Stimulated activated CD8-positive, alpha-beta memory T cell treated with anti-CD3 and anti-CD28 coated beads, Interleukin-2, amount 100 ng/mL, for 48 hours (primary cell): ENCODE measurements at regions not wholly inside any gene's neighbourhood (a gene's known extent, or its start where the extent isn't known, plus 50 kb on each side); places are given as distances from the start of the nearest gene placed in this dataset.
"Not testable (repeated sequence)": the region's sequence is repeated elsewhere in the genome, so short reads cannot be mapped to it uniquely, and the experiment has no call there.

Experiments used
- DNase-seq, 2 donors: peaks; one replicate each; pipeline ENCODE4 v3.0.0-alpha.2; 2020; ENCODE audit warnings: low read depth in 2 of 2

DNA sequence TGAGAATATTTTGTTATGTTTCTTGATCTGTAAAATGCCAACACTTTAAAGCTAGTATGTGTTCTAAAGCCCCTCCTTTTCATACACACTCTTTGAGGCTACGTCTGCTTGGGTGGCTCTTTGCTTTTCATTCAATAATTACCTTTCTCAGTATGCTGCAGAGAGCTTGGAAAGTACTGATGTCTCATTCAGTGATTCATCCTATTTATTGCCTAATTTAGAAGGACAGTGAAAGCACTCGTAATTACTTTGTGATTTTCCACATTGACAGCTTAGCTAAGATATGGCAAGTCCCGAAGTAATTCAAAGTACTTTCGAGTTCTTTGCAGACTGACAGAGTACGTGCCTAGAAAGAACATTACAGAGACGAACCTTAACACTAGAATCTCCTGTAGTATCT lies 57.2 kb downstream of the BMP15 start:
- no peak for DNase-seq

DNA sequence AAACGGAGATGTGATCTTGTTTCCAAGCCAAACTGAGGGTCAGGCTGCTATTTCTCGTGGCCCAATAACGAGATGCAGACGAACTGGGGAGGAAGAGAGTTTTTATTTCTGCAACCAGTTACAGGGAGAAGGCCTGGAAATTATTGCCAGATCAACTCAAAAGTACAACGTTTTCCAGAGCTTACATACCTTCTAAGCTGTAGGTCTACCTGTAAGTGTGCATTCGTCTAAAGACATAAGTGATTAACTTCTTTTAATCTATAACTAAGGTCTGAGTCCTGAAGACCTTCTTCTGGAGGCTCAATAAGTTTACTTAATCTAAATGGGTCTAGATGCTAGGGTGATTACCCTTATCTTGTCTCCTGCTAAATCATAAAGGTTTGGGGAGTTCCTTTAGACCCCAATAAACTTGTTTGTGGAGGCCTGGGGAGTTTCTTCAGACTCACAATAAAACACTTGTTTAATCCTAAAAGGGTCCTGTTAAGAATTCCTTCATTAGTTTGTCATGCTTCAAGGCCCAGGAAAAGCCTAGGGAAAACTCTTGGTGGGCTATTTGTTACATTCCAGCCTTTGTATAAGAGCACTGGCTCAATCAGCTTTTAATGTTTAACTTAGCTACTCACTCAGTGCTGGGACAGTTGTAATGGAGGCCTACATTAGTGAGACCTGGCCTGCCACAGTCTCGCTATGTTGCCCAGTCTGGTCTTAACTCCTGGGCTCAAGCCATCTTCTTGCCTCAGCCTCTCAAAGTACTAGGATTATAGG lies 58.5 kb downstream of the BMP15 start:
- not testable (repeated sequence) for DNase-seq

DNA sequence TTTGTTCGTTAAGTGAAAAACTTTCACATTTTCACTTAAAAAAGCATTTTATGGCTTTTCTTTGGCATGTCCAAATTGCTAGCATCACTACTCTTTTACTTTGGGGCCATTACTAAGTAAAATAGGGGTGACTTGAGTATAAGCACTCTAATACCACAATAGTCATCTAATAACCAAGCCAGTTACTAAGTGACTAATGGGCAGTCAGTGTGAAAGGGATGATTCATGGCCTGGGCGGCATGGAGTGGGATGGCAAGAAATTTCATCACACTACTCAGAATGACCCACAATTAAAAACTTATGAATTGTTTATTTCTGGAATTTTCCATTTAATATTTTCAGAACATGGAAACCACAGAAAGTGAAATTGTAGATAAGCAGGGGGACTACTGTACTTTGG lies 60.9 kb downstream of the BMP15 start:
- DNase-seq, result no peak

DNA sequence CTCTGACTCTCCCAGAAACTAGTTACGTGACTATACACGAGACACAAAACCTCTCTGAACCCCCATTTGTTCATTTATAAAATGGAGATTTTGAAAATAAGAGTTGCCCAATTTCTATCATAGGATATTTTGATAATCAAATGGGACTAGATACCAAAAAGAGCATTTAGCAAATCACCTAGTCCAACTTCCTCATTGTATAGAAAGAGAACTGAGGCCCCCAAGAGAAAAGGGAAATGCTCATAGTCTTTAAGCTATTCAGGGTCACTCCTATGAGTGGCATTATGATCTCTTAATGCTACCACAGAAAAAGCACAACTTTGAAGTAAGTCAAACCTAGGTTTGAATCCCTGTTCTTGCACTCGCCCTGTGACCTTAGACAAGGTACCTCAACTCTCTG lies 62.7 kb downstream of the BMP15 start:
- no peak for DNase-seq

DNA sequence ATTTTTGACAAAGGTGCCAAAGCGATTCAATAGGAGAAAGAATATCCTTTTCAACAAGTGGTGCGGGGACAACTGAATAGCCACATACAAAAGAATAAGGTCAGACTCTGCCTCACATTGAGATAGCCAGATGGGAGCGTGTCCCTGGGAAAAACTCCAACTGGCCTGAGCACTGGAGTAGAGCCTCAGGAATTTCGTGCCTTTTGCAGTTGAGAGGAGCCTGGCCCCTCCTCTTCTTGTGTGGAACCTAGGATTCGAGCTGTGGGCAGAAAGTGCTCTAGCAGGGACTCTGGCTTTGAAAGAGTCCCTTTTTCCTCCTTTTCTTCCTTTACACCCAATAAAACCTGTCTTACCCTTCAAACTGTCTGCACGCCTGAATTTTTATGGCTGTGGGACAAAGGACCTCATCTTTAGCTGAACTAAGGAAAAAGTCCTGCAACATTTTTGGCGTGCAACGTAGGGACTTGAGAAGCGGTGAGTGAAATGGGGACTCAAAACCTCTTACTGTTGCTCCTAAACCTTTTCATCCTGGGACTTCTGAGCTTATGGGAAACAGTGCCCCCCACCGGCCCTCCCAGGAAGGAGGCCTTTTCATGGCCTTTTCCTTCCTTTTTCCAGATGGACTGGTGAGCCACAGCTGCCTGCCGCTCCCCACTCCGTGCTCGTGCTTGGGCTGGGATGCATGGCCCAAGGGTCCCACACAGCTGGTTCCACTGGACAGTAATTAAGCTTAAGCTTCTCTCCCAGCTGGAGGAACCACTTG lies 68.6 kb downstream of the BMP15 start:
- no peak for DNase-seq

DNA sequence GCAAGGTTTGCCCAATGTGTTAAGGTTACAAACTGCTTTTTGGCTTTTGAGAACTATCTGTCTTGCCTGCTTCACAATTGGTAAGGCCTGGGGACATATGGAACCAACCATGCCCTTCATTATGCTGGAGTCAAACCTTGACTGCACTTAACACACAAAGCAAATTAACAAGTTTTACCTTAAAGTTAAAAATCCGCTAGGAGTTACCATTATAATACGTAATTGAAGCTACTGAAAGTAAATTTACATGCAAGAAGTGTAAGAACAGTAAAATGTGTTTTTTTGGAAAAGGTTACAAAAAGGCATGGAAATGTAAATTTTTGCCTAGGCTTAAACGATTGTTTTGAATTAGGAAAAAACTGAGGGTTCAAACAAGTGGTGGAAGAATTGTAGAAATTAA lies 69.7 kb downstream of the BMP15 start:
- no peak for DNase-seq

DNA sequence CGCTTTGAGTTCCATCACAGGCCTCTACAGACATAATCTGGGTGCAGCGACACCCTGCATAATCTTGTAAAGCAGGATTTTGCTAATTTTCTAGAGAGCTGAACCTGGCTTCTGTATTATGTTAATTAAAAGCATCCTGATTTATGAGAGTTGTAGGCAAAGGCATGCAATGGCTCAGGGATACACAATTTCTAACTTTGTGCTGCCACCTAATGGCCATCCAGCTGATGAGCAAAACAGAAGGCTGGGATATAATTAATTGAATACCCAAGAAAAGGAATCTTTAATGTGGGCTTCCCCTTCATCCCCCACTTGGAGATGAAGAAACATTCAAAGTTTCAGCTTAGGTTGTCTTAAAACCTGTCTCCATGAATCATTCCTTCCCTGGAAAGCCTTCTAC lies 78.1 kb downstream of the BMP15 start:
- no peak for DNase-seq

DNA sequence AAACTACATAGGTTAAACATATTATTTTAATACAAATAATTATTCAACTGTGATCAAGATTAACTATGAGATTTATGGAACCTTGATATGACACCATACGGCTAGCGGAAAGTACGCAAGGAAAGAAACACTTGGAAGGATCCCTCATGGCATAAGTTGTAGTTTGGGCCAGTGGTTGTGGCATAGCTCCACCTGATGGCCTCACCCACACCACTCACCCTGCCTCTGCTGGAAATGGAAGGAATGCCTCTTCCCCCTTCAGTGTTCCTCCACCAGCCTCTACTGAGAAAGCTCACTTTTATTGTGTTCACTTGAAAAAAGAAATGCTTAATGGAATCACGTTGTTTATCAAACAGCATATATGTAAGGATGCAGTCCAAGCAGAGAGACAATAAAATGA lies 86.4 kb downstream of the BMP15 start:
- no peak for DNase-seq

DNA sequence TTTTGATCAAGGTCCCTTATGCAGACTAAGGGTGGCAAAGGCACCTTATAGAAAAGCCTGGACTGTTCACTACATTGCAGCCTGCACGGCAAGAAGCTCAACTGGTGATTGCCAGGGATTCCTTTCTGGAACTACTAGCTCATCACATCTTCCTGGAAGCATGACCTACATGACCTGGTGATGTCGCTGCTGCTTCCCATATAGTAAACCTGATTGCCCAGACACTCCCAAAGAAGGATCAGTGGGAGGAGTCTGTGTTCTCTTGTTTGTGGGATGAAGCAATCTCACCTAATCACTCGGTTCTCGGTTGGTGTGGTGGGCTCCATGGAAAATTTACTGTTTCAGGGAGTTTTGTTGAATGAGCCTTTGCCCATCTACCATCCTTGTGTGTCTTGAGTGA lies 89.8 kb downstream of the BMP15 start:
- DNase-seq, result not testable (repeated sequence)

DNA sequence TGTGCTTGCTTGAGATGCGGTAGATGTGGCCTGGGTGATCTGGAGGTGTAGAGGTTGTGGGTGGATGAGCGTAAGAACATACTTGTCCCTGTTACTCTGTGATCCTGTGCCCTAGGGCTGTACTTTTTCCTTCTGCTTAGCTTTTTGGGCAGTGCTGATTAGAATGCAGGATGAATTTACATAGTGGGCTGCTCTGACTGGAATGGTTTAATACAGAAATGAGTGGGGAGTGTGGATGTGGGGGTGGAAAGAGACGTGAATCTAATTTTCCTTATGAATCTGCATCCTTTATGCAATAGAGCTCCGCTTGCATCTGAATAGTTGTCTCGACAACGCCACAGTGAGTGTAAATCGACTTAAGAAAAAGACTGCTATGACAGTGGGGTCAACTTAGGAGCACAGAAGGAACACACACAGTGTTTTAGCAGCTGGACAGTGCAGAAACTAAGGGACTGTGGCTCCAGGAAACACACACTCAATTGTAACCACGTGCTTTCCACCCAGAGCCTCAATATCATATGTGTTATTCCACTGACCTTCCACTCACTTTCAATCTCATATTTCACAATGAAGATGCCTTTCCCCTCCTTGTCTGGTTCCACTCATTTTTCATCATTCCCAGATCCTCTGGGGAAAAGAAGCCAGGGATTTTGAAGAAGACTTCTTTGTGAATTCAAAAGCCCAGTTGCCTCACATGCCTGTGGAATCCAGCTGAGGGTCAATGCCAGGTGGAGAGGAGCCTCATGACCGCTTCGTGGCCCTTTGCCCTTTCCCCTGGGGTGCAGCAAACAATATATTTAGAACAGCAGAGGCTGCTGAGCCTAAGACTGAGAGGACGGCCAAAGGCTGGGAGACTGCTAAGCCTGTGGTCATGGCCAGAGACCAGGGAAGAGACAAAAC lies 91.4 kb downstream of the BMP15 start:
- not testable (repeated sequence) for DNase-seq

DNA sequence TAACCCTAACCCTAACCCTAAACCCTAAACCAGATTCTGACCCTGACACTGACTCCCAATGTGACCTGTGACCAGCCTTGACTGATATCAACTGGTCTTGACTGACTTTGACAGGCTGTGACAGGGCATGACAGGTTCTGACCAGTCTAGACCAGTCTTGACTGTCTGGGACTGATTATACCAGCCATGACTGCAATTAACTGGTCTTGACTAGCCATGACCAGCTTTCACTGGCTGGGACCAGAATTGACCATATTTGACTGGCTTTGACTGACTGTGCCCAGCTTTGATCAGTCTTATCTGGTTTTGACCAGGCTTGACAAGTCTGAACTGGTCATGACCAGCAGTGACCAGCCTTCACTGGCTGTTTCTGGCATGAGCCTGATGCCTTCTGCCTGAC lies 95.5 kb downstream of the BMP15 start:
- DNase-seq, result no peak

DNA sequence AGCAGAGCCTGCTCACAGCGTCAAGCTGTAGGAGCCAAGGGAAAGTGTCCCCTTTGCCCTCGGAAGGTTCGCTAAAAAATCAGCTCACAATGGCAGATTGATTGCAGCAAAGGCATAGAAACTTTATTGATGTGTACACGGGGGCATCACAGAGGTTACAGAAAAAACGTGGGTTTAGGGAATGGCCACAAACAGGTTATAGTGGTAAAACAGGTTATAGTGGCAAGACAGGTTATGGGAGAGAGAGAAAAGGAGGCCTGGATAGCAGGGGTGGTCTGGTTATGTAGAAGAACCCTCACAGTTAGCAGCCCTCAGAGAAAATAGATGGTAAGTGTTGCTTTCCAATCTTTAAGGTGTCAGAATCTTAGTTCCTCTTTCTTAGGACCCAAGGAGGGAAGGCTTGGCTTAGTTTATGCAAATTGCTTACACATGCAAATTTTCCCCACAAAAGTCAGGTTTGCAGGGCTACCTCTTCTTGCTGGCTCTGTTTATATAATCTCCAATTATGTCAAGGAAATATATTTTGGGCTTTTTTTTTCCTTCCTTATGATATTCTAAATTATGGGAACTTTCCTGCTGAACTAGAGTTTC lies 113.7 kb downstream of the BMP15 start:
- DNase-seq, result no peak

DNA sequence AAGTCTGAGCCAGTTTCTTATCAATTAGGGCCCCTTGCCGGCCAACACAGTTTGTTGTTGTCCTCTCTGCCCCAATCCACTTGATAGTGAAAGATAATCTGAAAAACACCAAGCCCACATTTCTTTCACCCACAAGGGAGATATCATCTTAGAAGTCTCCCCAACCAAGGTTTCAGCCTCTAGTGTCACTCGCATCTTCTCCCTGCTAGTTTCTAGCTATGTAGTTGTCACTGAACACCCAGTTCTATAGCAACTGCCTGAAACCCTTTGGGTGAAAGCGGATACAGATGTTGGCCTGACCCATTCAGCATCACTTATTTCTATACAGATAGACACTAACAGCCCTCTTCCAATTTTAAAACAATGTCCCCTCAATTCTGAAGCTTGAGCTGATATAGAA lies 116.3 kb downstream of the BMP15 start:
- DNase-seq, result no peak

DNA sequence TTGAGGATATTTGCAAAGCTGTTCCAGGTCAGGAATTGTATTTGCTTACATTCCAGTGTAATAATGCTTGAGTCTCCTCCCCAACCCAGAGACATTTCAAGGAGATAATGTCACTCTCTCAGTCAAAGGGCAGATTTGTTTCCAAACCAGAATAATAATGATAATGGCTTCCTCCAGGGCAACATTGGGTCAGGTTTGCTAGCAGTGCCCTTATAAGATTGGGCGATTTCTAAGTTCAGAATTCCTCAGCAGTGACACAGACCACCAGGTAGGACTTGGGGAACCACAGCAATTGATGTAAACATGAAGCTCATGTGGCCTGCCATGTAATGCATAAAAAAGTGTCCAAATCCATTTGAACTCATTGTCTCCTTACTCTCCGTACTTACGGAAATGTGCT lies 125.2 kb downstream of the BMP15 start:
- DNase-seq, result no peak

DNA sequence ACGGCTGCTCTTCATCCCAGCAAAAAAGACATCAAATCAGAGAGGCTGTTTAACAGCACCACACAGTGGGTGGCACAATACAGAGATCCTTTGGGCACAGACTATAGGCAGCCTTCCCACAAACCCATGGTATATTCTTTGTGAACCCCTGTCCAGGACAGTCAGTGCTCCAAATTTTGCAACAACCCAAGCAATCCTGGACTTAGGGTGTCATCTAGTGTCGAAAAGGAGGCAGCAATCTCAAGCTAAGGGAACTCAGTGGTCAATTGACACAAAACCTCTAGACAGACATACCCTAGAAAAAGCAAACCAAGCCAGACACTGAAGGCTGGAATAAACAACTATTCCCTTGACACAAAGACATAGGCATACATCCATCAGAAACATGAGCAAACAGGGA lies 137.4 kb downstream of the BMP15 start:
- no peak for DNase-seq

DNA sequence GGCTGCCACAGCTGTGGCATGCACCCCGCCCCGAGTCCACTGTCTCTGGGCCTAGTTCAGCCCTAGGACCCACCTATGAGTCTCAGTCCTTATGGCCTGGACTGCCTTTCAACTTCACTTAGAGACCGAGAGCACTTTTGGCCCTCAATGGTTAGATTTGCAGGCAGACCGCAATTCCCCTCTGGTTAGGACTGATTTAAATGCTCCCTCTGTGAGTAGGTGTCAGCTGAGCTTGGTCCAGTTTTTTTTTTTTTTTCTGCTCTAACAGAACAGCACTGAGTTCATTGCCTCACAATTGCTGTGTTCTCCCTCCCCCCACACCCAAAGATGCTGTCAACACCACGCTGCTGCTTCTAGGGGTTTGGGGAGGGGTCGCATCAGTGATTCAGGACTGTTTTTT lies 143.2 kb downstream of the BMP15 start:
- DNase-seq, result no peak

DNA sequence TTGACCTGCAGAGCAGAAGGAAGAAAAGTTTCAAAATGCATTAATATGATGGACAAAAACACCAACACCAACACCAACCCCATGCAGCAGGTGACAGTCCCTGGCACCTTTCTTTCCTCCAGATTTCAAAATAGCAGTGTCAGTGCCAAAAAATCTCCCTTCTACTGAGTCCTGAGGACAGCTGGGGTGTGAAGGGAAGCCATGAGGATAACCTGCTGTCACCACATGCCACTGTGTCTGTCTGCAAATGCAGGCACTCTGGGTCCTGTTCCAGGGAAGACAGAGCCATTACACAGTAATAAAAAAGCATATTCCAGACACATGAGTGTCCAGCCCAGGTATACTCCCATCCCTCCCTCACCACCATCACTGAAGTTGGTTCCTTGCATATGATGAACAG lies 187.5 kb downstream of the BMP15 start:
- no peak for DNase-seq

DNA sequence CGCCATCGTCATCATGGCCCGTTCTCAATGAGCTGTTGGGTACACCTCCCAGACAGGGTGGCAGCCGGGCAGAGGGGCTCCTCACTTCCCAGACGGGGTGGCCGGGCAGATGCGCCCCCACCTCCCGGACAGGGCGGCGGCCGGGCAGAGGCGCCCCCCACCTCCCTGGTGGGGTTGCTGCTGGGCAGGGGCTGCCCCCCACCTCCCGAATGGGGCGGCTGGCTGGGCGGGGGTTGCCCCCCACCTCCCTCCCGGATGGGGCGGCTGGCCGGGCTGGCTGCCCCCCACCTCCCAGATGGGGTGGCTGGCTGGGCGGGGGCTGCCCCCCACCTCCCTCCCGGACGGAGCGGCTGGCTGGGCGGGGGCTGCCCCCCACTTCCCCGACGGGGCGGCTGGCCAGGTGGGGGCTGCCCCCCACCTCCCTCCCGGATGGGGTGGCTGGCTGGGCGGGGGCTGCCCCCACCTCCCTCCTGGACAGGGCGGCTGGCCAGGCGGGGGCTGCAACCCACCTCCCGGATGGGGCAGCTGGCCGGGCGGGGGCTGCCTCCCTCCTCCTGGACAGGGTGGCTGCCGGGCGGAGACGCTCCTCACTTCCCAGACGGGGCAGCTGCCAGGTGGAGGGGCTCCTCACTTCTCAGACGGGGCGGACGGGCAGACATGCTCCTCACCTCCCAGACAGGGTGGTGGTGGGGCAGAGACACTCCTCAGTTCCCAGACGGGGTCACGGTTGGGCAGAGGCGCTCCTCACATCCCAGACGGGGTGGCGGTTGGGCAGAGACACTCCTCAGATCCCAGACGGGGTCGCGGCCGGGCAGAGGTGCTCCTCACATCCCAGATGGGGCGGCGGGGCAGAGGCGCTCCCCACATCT lies 208.8 kb downstream of the BMP15 start:
- DNase-seq, result not testable (repeated sequence)

DNA sequence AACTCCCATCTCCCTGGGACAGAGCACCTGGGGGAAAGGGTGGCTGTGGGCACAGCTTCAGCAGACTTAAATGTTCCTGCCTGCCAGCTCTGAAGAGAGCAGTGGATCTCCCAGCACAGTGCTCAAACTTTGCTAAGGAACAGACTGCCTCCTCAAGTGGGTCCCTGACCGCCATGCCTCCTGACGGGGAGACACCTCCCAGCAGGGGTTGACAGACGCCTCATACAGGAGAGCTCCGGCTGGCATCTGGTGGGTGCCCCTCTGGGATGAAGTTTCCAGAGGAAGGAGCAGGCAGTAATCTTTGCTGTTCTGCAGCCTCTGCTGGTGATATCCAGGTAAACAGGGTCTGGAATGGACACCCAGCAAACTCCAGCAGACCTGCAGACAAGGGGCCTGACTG lies 206.9 kb upstream of the NUDT10 start:
- DNase-seq, result not testable (repeated sequence)

DNA sequence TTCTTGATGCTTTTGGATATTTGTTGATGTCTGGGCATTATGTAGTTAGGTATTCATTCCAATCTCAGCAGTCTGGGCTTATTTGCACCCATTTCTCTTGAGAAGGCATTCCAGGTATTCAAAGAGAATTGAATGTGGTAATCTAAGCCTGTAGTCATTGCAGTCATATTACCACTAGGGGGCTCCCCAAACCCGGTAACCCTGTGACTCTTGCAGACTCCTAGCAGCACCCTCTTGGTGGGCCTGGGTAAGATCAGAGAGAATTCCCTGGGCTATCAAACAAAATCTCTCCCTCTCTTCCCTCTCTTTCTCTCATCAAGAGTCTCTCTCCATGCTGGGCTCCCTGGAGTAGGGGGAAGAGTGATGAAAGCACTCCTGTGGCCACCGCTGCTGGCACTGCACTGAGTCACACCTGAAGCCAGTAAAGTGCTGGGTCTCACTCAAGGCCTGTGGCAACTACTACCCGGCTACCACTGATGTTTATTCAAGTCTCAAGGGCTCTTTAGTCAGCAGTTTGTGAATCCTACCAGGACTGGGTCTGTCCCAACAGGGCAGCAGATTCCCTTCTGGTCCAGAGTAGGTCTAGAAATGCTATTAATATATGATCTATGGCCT lies 187.7 kb upstream of the NUDT10 start:
- peak in 1 of 2 donors; percentile 8 for DNase-seq

DNA sequence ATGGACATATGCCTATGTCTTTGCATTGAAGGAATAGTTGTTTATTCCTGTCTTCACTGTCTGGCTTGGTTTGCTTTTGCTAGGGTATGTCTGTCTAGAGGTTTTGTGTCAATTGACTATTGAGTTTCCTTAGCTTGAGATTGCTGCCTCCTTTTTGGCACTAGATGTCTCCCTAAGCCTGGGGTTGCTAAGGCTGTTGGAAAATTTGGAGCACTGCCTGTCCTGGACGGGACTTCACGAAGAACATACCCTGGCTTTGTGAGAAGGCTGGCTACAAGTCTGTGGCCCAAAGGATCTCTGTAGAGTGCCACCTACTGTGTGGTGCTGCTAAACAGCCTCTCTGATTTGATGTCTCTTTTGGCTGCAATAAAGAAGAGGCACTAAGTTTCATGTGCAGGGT lies 183.8 kb upstream of the NUDT10 start:
- no peak for DNase-seq
